ENCODE measurements at regions not wholly inside any gene's neighbourhood (a gene's known extent, or its start where the extent isn't known, plus 50 kb on each side); places are given as distances from the start of the nearest gene placed in this dataset.

DNA sequence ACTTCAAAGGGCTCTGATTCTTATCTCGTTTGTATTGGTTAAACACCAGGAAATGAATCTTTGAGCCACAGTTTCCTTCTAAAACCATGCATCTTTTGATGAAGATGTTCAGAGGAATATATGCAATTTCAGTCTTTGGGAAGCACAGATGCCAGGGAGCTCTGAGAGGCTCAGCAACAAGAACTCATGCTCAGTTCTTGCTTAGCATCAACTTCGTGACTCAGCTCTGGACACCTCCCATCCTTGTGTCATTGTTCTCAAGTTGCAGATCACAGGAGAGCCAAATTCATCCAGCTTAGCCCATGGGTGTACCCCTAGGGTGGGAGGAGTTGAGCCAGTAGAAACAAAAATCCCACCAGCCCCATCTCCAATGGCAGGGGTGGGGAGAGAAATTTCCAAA, 219.6 kb upstream of the MAOA start:
- H3K27me3 ChIP-seq (ENCODE audit: control insufficient read depth, extremely low read depth, insufficient read depth, low read length) = no peaks in the 10 kb centered on the region

DNA sequence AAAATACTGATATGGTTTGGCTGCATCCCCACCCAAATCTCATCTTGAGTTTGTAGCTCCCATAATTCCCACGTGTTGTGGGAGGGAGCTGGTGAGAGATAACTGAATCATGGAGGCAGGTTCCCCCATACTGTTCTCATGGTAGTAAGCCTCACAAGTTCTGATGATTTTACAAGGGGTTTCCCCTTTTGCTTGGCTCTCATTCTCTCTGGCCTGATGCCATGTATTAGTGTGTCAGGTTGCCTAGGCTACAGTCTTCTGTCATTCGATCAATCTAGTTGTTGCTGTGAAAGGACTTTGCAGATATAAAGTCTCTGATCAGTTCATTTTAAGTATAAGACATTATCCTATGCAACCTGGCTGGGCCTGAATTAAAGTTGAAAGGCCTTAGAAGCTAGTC, 209.3 kb upstream of the MAOA start:
- TF ChIP-seq, protein P1, sequence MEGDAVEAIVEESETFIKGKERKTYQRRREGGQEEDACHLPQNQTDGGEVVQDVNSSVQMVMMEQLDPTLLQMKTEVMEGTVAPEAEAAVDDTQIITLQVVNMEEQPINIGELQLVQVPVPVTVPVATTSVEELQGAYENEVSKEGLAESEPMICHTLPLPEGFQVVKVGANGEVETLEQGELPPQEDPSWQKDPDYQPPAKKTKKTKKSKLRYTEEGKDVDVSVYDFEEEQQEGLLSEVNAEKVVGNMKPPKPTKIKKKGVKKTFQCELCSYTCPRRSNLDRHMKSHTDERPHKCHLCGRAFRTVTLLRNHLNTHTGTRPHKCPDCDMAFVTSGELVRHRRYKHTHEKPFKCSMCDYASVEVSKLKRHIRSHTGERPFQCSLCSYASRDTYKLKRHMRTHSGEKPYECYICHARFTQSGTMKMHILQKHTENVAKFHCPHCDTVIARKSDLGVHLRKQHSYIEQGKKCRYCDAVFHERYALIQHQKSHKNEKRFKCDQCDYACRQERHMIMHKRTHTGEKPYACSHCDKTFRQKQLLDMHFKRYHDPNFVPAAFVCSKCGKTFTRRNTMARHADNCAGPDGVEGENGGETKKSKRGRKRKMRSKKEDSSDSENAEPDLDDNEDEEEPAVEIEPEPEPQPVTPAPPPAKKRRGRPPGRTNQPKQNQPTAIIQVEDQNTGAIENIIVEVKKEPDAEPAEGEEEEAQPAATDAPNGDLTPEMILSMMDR (optimal IDR thresholded peaks at IDR 0.05 in 1 of 3, IDR thresholded peaks at IDR 0.05 in 1 of 3, conservative IDR thresholded peaks at IDR 0.05 in 1 of 3; ENCODE audit: extremely low read depth in 1 of 3, insufficient read depth in 2 of 3, low read length in 3 of 3) = no peak
- TF ChIP-seq EZH2 (IDR thresholded peaks at IDR 0.05; ENCODE audit: low read length) = no peak
- H3K4me3 ChIP-seq (ENCODE audit: control insufficient read depth in 2 of 3, extremely low read depth in 1 of 3, insufficient read depth in 2 of 3, low read depth in 1 of 3, low read length in 3 of 3) = no peak overlapping the region
- dilution Hi-C loops (cut with MboI; ENCODE audit: extremely low pct_ligation_motif_present, low sequenced_read_pairs) = no loop called here
- no peak for DNase-seq (ENCODE audit: low read depth, low spot score)
- no peak overlapping the region for H3K4me2 ChIP-seq (ENCODE audit: control insufficient read depth, extremely low read depth, insufficient read depth, low read depth, low read length)
- H3K9ac ChIP-seq (ENCODE audit: control insufficient read depth, extremely low read depth, insufficient read depth, low read length) = no peak overlapping the region
- no peaks in the 10 kb centered on the region for H3K9me1 ChIP-seq (ENCODE audit: control insufficient read depth, extremely low read depth, insufficient read depth, low read length)
- H2AFZ ChIP-seq (ENCODE audit: control insufficient read depth, low read length) = no peak overlapping the region
- H3K79me2 ChIP-seq (ENCODE audit: control insufficient read depth, insufficient read depth, low read length) = no peaks in the 10 kb centered on the region
- no peak overlapping the region for H3K27ac ChIP-seq (ENCODE audit: control insufficient read depth, insufficient read depth, low read length)
- H3K4me1 ChIP-seq (ENCODE audit: control insufficient read depth, extremely low read depth, insufficient read depth, low read length) = no peaks in the 10 kb centered on the region
- H3K27me3 ChIP-seq (ENCODE audit: control insufficient read depth, extremely low read depth, insufficient read depth, low read length) = no peaks in the 10 kb centered on the region
- H3K9me3 ChIP-seq (ENCODE audit: control insufficient read depth, low read depth, low read length) = peaks cover 3% of the 10 kb centered on the region
- H4K20me1 ChIP-seq (ENCODE audit: control insufficient read depth, extremely low read depth, insufficient read depth, low read length) = no peaks in the 10 kb centered on the region
- no peak for FAIRE-seq
- H3K36me3 ChIP-seq (ENCODE audit: control insufficient read depth in 2 of 2, extremely low read depth in 1 of 2, insufficient read depth in 2 of 2, low read length in 2 of 2) = no peaks in the 10 kb centered on the region

More for the DNA sequence above, 219.6 kb upstream of the MAOA start:
- H3K9ac ChIP-seq (ENCODE audit: control insufficient read depth, extremely low read depth, insufficient read depth, low read length) = no peak overlapping the region
- TF ChIP-seq EZH2 (IDR thresholded peaks at IDR 0.05; ENCODE audit: low read length) = no peak
- H3K79me2 ChIP-seq (ENCODE audit: control insufficient read depth, insufficient read depth, low read length) = no peaks in the 10 kb centered on the region
- H4K20me1 ChIP-seq (ENCODE audit: control insufficient read depth, extremely low read depth, insufficient read depth, low read length) = no peaks in the 10 kb centered on the region
- H3K36me3 ChIP-seq (ENCODE audit: control insufficient read depth in 2 of 2, extremely low read depth in 1 of 2, insufficient read depth in 2 of 2, low read length in 2 of 2) = no peaks in the 10 kb centered on the region
- DNase-seq (ENCODE audit: low read depth, low spot score) = no peak
- H3K4me3 ChIP-seq (ENCODE audit: control insufficient read depth in 2 of 3, extremely low read depth in 1 of 3, insufficient read depth in 2 of 3, low read depth in 1 of 3, low read length in 3 of 3) = no peak overlapping the region
- H3K4me1 ChIP-seq (ENCODE audit: control insufficient read depth, extremely low read depth, insufficient read depth, low read length) = no peaks in the 10 kb centered on the region
- no peak overlapping the region for H2AFZ ChIP-seq (ENCODE audit: control insufficient read depth, low read length)
- no peak for FAIRE-seq
- no peaks in the 10 kb centered on the region for H3K9me3 ChIP-seq (ENCODE audit: control insufficient read depth, low read depth, low read length)
- dilution Hi-C loops (cut with MboI; ENCODE audit: extremely low pct_ligation_motif_present, low sequenced_read_pairs) = no loop called here
- H3K27ac ChIP-seq (ENCODE audit: control insufficient read depth, insufficient read depth, low read length) = no peak overlapping the region
- no peak overlapping the region for H3K4me2 ChIP-seq (ENCODE audit: control insufficient read depth, extremely low read depth, insufficient read depth, low read depth, low read length)
- H3K9me1 ChIP-seq (ENCODE audit: control insufficient read depth, extremely low read depth, insufficient read depth, low read length) = no peaks in the 10 kb centered on the region

DNA sequence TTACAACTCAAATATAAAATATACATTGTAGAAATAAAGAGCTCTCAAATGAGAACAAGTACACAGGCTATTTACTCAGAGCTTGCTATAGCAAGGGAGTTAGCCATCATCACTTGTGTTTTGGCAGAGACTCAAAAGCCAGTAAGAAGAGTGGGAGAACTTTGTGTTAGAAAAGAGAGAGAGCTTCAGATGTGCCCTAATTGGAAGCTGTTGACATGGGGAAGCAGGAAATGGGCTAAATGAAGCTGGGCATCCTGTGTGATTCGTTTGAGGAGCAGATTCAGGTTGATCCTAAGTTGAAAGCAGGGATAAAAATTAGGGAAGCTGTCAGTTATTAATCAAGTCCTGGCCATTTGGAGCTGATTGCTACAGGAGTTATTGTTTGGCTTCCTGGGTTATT, 207.4 kb upstream of the MAOA start:
- FAIRE-seq (no peak), DNase-seq (ENCODE audit: low read depth, low spot score) (no peak)
- Histone ChIP-seq H3K4me1 (ENCODE audit: control insufficient read depth, extremely low read depth, insufficient read depth, low read length) (no peaks in the 10 kb centered on the region), H3K9ac (ENCODE audit: control insufficient read depth, extremely low read depth, insufficient read depth, low read length) (no peak overlapping the region), H2AFZ (ENCODE audit: control insufficient read depth, low read length) (no peak overlapping the region), H4K20me1 (ENCODE audit: control insufficient read depth, extremely low read depth, insufficient read depth, low read length) (no peaks in the 10 kb centered on the region), H3K4me2 (ENCODE audit: control insufficient read depth, extremely low read depth, insufficient read depth, low read depth, low read length) (no peak overlapping the region), H3K27me3 (ENCODE audit: control insufficient read depth, extremely low read depth, insufficient read depth, low read length) (no peaks in the 10 kb centered on the region), H3K79me2 (ENCODE audit: control insufficient read depth, insufficient read depth, low read length) (no peaks in the 10 kb centered on the region), H3K36me3 (ENCODE audit: control insufficient read depth in 2 of 2, extremely low read depth in 1 of 2, insufficient read depth in 2 of 2, low read length in 2 of 2) (no peaks in the 10 kb centered on the region), H3K9me1 (ENCODE audit: control insufficient read depth, extremely low read depth, insufficient read depth, low read length) (no peaks in the 10 kb centered on the region), H3K4me3 (ENCODE audit: control insufficient read depth in 2 of 3, extremely low read depth in 1 of 3, insufficient read depth in 2 of 3, low read depth in 1 of 3, low read length in 3 of 3) (no peak overlapping the region), H3K27ac (ENCODE audit: control insufficient read depth, insufficient read depth, low read length) (no peak overlapping the region), H3K9me3 (ENCODE audit: control insufficient read depth, low read depth, low read length) (peaks cover 6% of the 10 kb centered on the region)
- TF ChIP-seq EZH2 (IDR thresholded peaks at IDR 0.05; ENCODE audit: low read length) = no peak
- TF ChIP-seq, protein P1 (optimal IDR thresholded peaks at IDR 0.05 in 1 of 3, IDR thresholded peaks at IDR 0.05 in 1 of 3, conservative IDR thresholded peaks at IDR 0.05 in 1 of 3; ENCODE audit: extremely low read depth in 1 of 3, insufficient read depth in 2 of 3, low read length in 3 of 3) = no peak
- dilution Hi-C loops (cut with MboI; ENCODE audit: extremely low pct_ligation_motif_present, low sequenced_read_pairs) = no loop called here
